Tibial nerve (tissue), 4 donors: ENCODE measurements at regions not wholly inside any gene's neighbourhood (a gene's known extent, or its start where the extent isn't known, plus 50 kb on each side); places are given as distances from the start of the nearest gene placed in this dataset.

ENCODE experiments used
- EP300 ChIP-seq, 2 donors: sonication (generic); formaldehyde crosslinking; IDR thresholded peaks; one replicate each; pipeline ENCODE4 v1.6.1; 2017; ENCODE audit warnings: antibody characterized with exemption in 2 of 2, mild to moderate bottlenecking in 1 of 2
- POLR2A ChIP-seq, 2 donors: fragments of 450-650 bp; IDR thresholded peaks; one replicate each; pipeline ENCODE4 v1.6.1; 2017; ENCODE audit warnings: antibody characterized with exemption in 2 of 2, mild to moderate bottlenecking in 2 of 2, moderate library complexity in 2 of 2
- TF ChIP-seq, protein P1 (sequence below), 5 experiments: fragments of 200-600 bp in 3 of 5; fragments of 450-650 bp in 2 of 5; sonication (generic) in 3 of 5; IDR thresholded peaks; one replicate each; pipeline ENCODE4 v1.5.1; 2016 to 2019; ENCODE audit warnings: antibody characterized with exemption in 5 of 5, mild to moderate bottlenecking in 3 of 5, moderate library complexity in 2 of 5

GRCh38 chr5:30908356-30908755 lies 285.1 kb upstream of the CDH6 start:
- TF ChIP-seq, protein P1, sequence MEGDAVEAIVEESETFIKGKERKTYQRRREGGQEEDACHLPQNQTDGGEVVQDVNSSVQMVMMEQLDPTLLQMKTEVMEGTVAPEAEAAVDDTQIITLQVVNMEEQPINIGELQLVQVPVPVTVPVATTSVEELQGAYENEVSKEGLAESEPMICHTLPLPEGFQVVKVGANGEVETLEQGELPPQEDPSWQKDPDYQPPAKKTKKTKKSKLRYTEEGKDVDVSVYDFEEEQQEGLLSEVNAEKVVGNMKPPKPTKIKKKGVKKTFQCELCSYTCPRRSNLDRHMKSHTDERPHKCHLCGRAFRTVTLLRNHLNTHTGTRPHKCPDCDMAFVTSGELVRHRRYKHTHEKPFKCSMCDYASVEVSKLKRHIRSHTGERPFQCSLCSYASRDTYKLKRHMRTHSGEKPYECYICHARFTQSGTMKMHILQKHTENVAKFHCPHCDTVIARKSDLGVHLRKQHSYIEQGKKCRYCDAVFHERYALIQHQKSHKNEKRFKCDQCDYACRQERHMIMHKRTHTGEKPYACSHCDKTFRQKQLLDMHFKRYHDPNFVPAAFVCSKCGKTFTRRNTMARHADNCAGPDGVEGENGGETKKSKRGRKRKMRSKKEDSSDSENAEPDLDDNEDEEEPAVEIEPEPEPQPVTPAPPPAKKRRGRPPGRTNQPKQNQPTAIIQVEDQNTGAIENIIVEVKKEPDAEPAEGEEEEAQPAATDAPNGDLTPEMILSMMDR (IDR thresholded peaks at IDR 0.05) = no peak
- no peak for TF ChIP-seq POLR2A (IDR thresholded peaks at IDR 0.05)
- TF ChIP-seq EP300 (IDR thresholded peaks at IDR 0.05) = no peak
